HEK293 (cell line): ENCODE measurements at regions not wholly inside any gene's neighbourhood (a gene's known extent, or its start where the extent isn't known, plus 50 kb on each side); places are given as distances from the start of the nearest gene placed in this dataset.
A peak's percentile ranks its signal among the peaks of the same experiment; 100 is the strongest.

Source experiments
- CTCF ChIA-PET: fragments of 350-600 bp; formaldehyde crosslinking; extraction: SDS; loops from one replicate; lab custom pipeline; 2021; ENCODE audit warnings: antibody characterized with exemption; lab: Yijun Ruan, JAX
- POLR2A ChIA-PET: fragments of 300-600 bp; formaldehyde crosslinking; extraction: SDS; loops from one replicate; lab custom pipeline; 2020; ENCODE audit warnings: antibody characterized with exemption, inconsistent platforms; lab: Yijun Ruan, JAX
- H3K27ac ChIP-seq: fragments of 200-500 bp; sonication (Bioruptor generic); 2 replicates; pipeline ENCODE4 v1.5.1; 2014; ENCODE audit warnings: low read depth, low read length, control low read depth, inconsistent platforms; ENCODE audit errors: extremely low read depth
- H3K36me3 ChIP-seq, 2 experiments: fragments of 200-500 bp in 1 of 2; sonication (Bioruptor generic) in 1 of 2; 1 replicate in 1 of 2; 2 replicates in 1 of 2; pipeline ENCODE4 v1.5.1; 2014 to 2017; ENCODE audit warnings: inconsistent platforms in 2 of 2, low read length in 2 of 2; ENCODE audit not compliant: control insufficient read depth in 2 of 2, insufficient read depth in 1 of 2
- H3K4me1 ChIP-seq: fragments of 200-500 bp; sonication (Bioruptor generic); 2 replicates; pipeline ENCODE4 v1.5.1; 2014; ENCODE audit warnings: mild to moderate bottlenecking, low read length, inconsistent platforms; ENCODE audit not compliant: control insufficient read depth, insufficient read depth
- H3K4me3 ChIP-seq: 2 replicates; pipeline ENCODE4 v1.5.1; 2011; ENCODE audit warnings: low read depth, mild to moderate bottlenecking, control low read depth, low read length, moderate library complexity
- H3K9me3 ChIP-seq: fragments of 200-500 bp; sonication (Bioruptor generic); 2 replicates; pipeline ENCODE4 v1.5.1; 2014; ENCODE audit warnings: low read depth, low read length, inconsistent platforms; ENCODE audit not compliant: control insufficient read depth, insufficient read depth
- HOXD13 ChIP-seq: sonication (generic); formaldehyde crosslinking; IDR thresholded peaks from 2 replicates; pipeline ENCODE4 v1.8.0; 2022; ENCODE audit warnings: missing genetic modification reagents, borderline replicate concordance
- KLF9 ChIP-seq: fragments of 450-650 bp; formaldehyde crosslinking; IDR thresholded peaks from 2 replicates; pipeline ENCODE4 v1.5.1; 2016; ENCODE audit warnings: missing biosample characterization, missing genetic modification characterization, low read depth
- PRDM1 ChIP-seq: fragments of 450-650 bp; formaldehyde crosslinking; IDR thresholded peaks from 2 replicates; pipeline ENCODE4; 2016; ENCODE audit warnings: missing biosample characterization, missing genetic modification characterization
- TSHZ1 ChIP-seq: fragments of 450-650 bp; formaldehyde crosslinking; IDR thresholded peaks from 2 replicates; pipeline ENCODE4 v1.5.1; 2016; ENCODE audit warnings: missing biosample characterization, missing genetic modification characterization, borderline replicate concordance
- ZBTB11 ChIP-seq: fragments of 450-650 bp; formaldehyde crosslinking; conservative IDR thresholded peaks from 2 replicates; pipeline ENCODE4 v1.5.1; 2016; ENCODE audit warnings: low read depth, missing biosample characterization, missing genetic modification characterization
- ZBTB20 ChIP-seq: fragments of 450-650 bp; formaldehyde crosslinking; IDR thresholded peaks from 2 replicates; pipeline ENCODE4 v1.5.1; 2016; ENCODE audit warnings: missing biosample characterization, missing genetic modification characterization
- ZBTB8A ChIP-seq: fragments of 450-650 bp; formaldehyde crosslinking; IDR thresholded peaks from 2 replicates; pipeline ENCODE4 v1.5.1; 2016; ENCODE audit warnings: missing biosample characterization, missing genetic modification characterization
- ZFHX2 ChIP-seq: fragments of 450-650 bp; formaldehyde crosslinking; conservative IDR thresholded peaks from 2 replicates; pipeline ENCODE4 v1.5.1; 2016; ENCODE audit warnings: missing biosample characterization, missing genetic modification characterization
- ZFP3 ChIP-seq: fragments of 450-650 bp; formaldehyde crosslinking; IDR thresholded peaks from 2 replicates; pipeline ENCODE4 v1.5.1; 2016; ENCODE audit warnings: low read depth, missing biosample characterization, missing genetic modification characterization
- ZNF10 ChIP-seq: fragments of 450-650 bp; formaldehyde crosslinking; IDR thresholded peaks from 2 replicates; pipeline ENCODE4 v1.5.1; 2017; ENCODE audit warnings: missing biosample characterization, missing genetic modification characterization
- ZNF112 ChIP-seq: fragments of 450-650 bp; formaldehyde crosslinking; IDR thresholded peaks from 2 replicates; pipeline ENCODE4 v1.5.0; 2017; ENCODE audit warnings: missing biosample characterization, missing genetic modification characterization
- ZNF324 ChIP-seq: fragments of 450-650 bp; formaldehyde crosslinking; IDR thresholded peaks from 2 replicates; pipeline ENCODE4 v1.5.1; 2016; ENCODE audit warnings: missing biosample characterization, missing genetic modification characterization
- ZNF449 ChIP-seq: fragments of 450-650 bp; formaldehyde crosslinking; IDR thresholded peaks from 2 replicates; pipeline ENCODE4 v1.5.1; 2017; ENCODE audit warnings: missing biosample characterization, mild to moderate bottlenecking, missing genetic modification characterization, moderate library complexity
- ZNF623 ChIP-seq: fragments of 450-650 bp; formaldehyde crosslinking; IDR thresholded peaks from 2 replicates; pipeline ENCODE4 v1.5.1; 2016; ENCODE audit warnings: missing biosample characterization, missing genetic modification characterization
- ZNF785 ChIP-seq: fragments of 450-650 bp; formaldehyde crosslinking; IDR thresholded peaks from 2 replicates; pipeline ENCODE4 v1.5.1; 2016; ENCODE audit warnings: missing biosample characterization, missing genetic modification characterization
- ZNF830 ChIP-seq: fragments of 450-650 bp; IDR thresholded peaks from 2 replicates; pipeline ENCODE4 v1.5.0; 2018; ENCODE audit warnings: missing biosample characterization, missing genetic modification characterization, low read depth, mild to moderate bottlenecking, moderate library complexity

- TF ChIP-seq ZNF112 (tag by site-specific recombination), result no peak
- H3K36me3 ChIP-seq, result no peaks in the 10 kb centered on the region
- no peaks in the 10 kb centered on the region for H3K9me3 ChIP-seq
- H3K27ac ChIP-seq, result no peak overlapping the region
- H3K4me3 ChIP-seq, result no peak overlapping the region
- H3K4me1 ChIP-seq, result peaks cover 7% of the 10 kb centered on the region
- CTCF ChIA-PET, result no interaction called here
- POLR2A ChIA-PET, result no interaction called here
Observed at GRCh38 chr1:8257621-8258020, 60.3 kb upstream of the SLC45A1 start.

GRCh38 chr1:8256321-8256720 lies 61.6 kb upstream of the SLC45A1 start:
- ChIA-PET CTCF (no interaction called here), POLR2A (no interaction called here)
- Histone ChIP-seq H3K27ac (no peak overlapping the region), H3K4me3 (no peak overlapping the region), H3K9me3 (no peaks in the 10 kb centered on the region), H3K4me1 (peaks cover 7% of the 10 kb centered on the region), H3K36me3 (no peaks in the 10 kb centered on the region)
- TF ChIP-seq ZNF623 (tag by site-specific recombination) (peak; percentile 94), ZNF449 (tag by site-specific recombination) (no peak)

GRCh38 chr1:8255712-8256111 lies 62.2 kb upstream of the SLC45A1 start:
- Histone ChIP-seq H3K27ac (no peak overlapping the region), H3K9me3 (no peaks in the 10 kb centered on the region), H3K36me3 (no peaks in the 10 kb centered on the region), H3K4me1 (peaks cover 7% of the 10 kb centered on the region), H3K4me3 (no peak overlapping the region)
- ChIA-PET POLR2A (no interaction called here), CTCF (no interaction called here)
- no peak for TF ChIP-seq HOXD13
- no peak for TF ChIP-seq ZBTB8A (tag by site-specific recombination)

GRCh38 chr1:8252266-8252951 lies 65.5 kb upstream of the SLC45A1 start:
- H3K4me3 ChIP-seq, result no peak overlapping the region
- POLR2A ChIA-PET, result interaction anchor here (0.6 kb wide), 1 partner anchor 254 kb away, joined by 3 read pairs; no protein-coding TSS in a partner anchor
- CTCF ChIA-PET, result interaction anchor here (1.1 kb wide), 1 partner anchor 63 kb away, joined by 3 read pairs; no protein-coding TSS in a partner anchor
- TF ChIP-seq ZFP3 (no peak), ZFHX2 (tag by site-specific recombination) (0 out of 2 replicates have a peak, but pooled peaks have one; percentile 36)
- H3K36me3 ChIP-seq, result no peaks in the 10 kb centered on the region
- H3K9me3 ChIP-seq, result no peaks in the 10 kb centered on the region
- no peaks in the 10 kb centered on the region for H3K4me1 ChIP-seq
- no peak overlapping the region for H3K27ac ChIP-seq

GRCh38 chr1:8251635-8252034 lies 66.3 kb upstream of the SLC45A1 start:
- POLR2A ChIA-PET, result no interaction called here
- Histone ChIP-seq H3K4me3 (no peak overlapping the region), H3K4me1 (no peaks in the 10 kb centered on the region), H3K27ac (no peak overlapping the region), H3K9me3 (no peaks in the 10 kb centered on the region), H3K36me3 (no peaks in the 10 kb centered on the region)
- CTCF ChIA-PET, result interaction anchor here (0.9 kb wide), 1 partner anchor 31 kb away, joined by 3 read pairs; no protein-coding TSS in a partner anchor
- TF ChIP-seq PRDM1 (tag by site-specific recombination) (no peak), ZNF830 (no peak), ZBTB20 (tag by site-specific recombination) (no peak), ZNF324 (no peak), TSHZ1 (no peak), ZNF785 (tag by site-specific recombination) (no peak), ZNF10 (no peak), ZBTB11 (tag by site-specific recombination) (no peak), KLF9 (no peak)
